H1 (cell line): ENCODE measurements at regions not wholly inside any gene's neighbourhood (a gene's known extent, or its start where the extent isn't known, plus 50 kb on each side); places are given as distances from the start of the nearest gene placed in this dataset.

ENCODE experiments used
- CTCF ChIA-PET: fragments of 300-600 bp; sonication (Branson Sonifier 250); formaldehyde crosslinking; loops from one replicate; lab custom pipeline; 2021; ENCODE audit not compliant: partially characterized antibody; lab: Charles Lee
- POLR2A ChIA-PET: fragments of 300-600 bp; sonication (Branson Sonifier 250); formaldehyde crosslinking; loops from one replicate; lab custom pipeline; 2021; ENCODE audit warnings: inconsistent platforms; ENCODE audit not compliant: partially characterized antibody; lab: Charles Lee
- DNase-seq, 2 experiments: peaks; one replicate each; pipeline versions ENCODE4 v3.0.0 to v3.0.0-alpha.2; 2010 to 2022; ENCODE audit warnings: low spot score in 2 of 2, low read depth in 1 of 2, mixed read lengths in 1 of 2
- FAIRE-seq: peaks from 2 replicates; lab custom pipeline; 2011; peaks lifted over from hg19 to GRCh38; lab: Jason Lieb, UNC
- H2AFZ ChIP-seq: 2 replicates; pipeline ENCODE4 v1.8.1; 2012; ENCODE audit warnings: low read length, inconsistent platforms
- H2AK5ac ChIP-seq: 2 replicates; pipeline ENCODE4 v1.6.1; 2013; ENCODE audit warnings: low read depth, low read length
- H2BK120ac ChIP-seq: replicated peaks from 2 replicates; pipeline ENCODE3; 2013; ENCODE audit warnings: low read depth, low read length, inconsistent platforms
- H2BK12ac ChIP-seq: 2 replicates; pipeline ENCODE4 v1.6.1; 2013; ENCODE audit warnings: low read depth, low read length
- H2BK15ac ChIP-seq: 2 replicates; pipeline ENCODE4 v1.6.1; 2013; ENCODE audit warnings: low read length
- H2BK20ac ChIP-seq: 2 replicates; pipeline ENCODE4 v1.6.1; 2013; ENCODE audit warnings: low read length
- H2BK5ac ChIP-seq: 2 replicates; pipeline ENCODE4 v1.6.1; 2013; ENCODE audit warnings: low read depth, low read length
- H3K14ac ChIP-seq: 2 replicates; pipeline ENCODE4 v1.6.1; 2013; ENCODE audit warnings: inconsistent platforms; ENCODE audit not compliant: insufficient read length
- H3K18ac ChIP-seq: 2 replicates; pipeline ENCODE4 v1.6.1; 2013; ENCODE audit warnings: low read length; ENCODE audit errors: extremely low read depth
- H3K23ac ChIP-seq: 2 replicates; pipeline ENCODE4 v1.6.1; 2013; ENCODE audit warnings: inconsistent platforms; ENCODE audit not compliant: insufficient read length
- H3K23me2 ChIP-seq: 2 replicates; pipeline ENCODE4 v1.6.1; 2013; ENCODE audit warnings: low read depth, low read length
- H3K27ac ChIP-seq: 2 replicates; pipeline ENCODE4 v1.6.1; 2011; ENCODE audit warnings: low read depth, low read length, inconsistent platforms
- H3K27me3 ChIP-seq, 4 experiments: replicated peaks in 1 of 4; 1 replicate in 1 of 4; 2 replicates in 3 of 4; pipeline versions ENCODE4 v1.6.1 to v1.8.1; 2011 to 2013; ENCODE audit warnings: low read length in 3 of 4, mild to moderate bottlenecking in 3 of 4, inconsistent platforms in 2 of 4, mixed read lengths in 2 of 4, moderate library complexity in 1 of 4; ENCODE audit not compliant: control insufficient read depth in 3 of 4, insufficient read depth in 3 of 4; ENCODE audit errors: extremely low read depth in 1 of 4
- H3K36me3 ChIP-seq, 4 experiments: 2 replicates each; pipeline versions ENCODE4 v1.6.1 to v1.8.1; 2011 to 2013; ENCODE audit warnings: mild to moderate bottlenecking in 4 of 4, low read length in 3 of 4, moderate library complexity in 2 of 4, control low read depth in 1 of 4, inconsistent platforms in 1 of 4; ENCODE audit not compliant: insufficient read depth in 4 of 4, control insufficient read depth in 2 of 4
- H3K4ac ChIP-seq: replicated peaks from 2 replicates; pipeline ENCODE3; 2013; ENCODE audit warnings: low read length, low read depth, mixed read lengths, inconsistent platforms; ENCODE audit not compliant: insufficient read length
- H3K4me1 ChIP-seq, 4 experiments: replicated peaks in 1 of 4; 1 replicate in 1 of 4; 2 replicates in 3 of 4; pipeline versions ENCODE4 v1.6.1 to v1.8.1; 2011 to 2013; ENCODE audit warnings: low read length in 3 of 4, inconsistent platforms in 2 of 4, mixed read lengths in 1 of 4; ENCODE audit not compliant: insufficient read depth in 4 of 4, control insufficient read depth in 3 of 4
- H3K4me2 ChIP-seq, 2 experiments: 2 replicates each; pipeline versions ENCODE4 v1.6.1 to v1.8.1; 2011 to 2013; ENCODE audit warnings: low read depth in 2 of 2, low read length in 2 of 2, control low read depth in 1 of 2, inconsistent platforms in 1 of 2, mild to moderate bottlenecking in 1 of 2; ENCODE audit not compliant: insufficient read depth in 1 of 2
- H3K4me3 ChIP-seq, 4 experiments: fragments of 200-600, 300-600 bp in 1 of 4; sonication (generic), shearing (Covaris generic), sonication (Bioruptor Twin) in 1 of 4; 2 replicates each; pipeline versions ENCODE4 v1.5.1 to v1.8.1; 2011 to 2016; ENCODE audit warnings: low read length in 4 of 4, low read depth in 3 of 4, control low read depth in 2 of 4, inconsistent platforms in 2 of 4, mild to moderate bottlenecking in 2 of 4, mixed read lengths in 1 of 4, moderate library complexity in 1 of 4; ENCODE audit not compliant: insufficient read depth in 2 of 4; ENCODE audit errors: extremely low read depth in 1 of 4
- H3K56ac ChIP-seq: replicated peaks from 2 replicates; pipeline ENCODE3; 2013; ENCODE audit warnings: low read depth, mild to moderate bottlenecking, mixed read lengths, low read length, inconsistent platforms; ENCODE audit not compliant: insufficient read length
- H3K79me1 ChIP-seq: 2 replicates; pipeline ENCODE4 v1.6.1; 2013; ENCODE audit warnings: low read depth, low read length, control low read depth
- H3K79me2 ChIP-seq, 2 experiments: 2 replicates each; pipeline versions ENCODE4 v1.6.1 to v1.8.1; 2012 to 2013; ENCODE audit warnings: low read length in 2 of 2, mild to moderate bottlenecking in 2 of 2, inconsistent platforms in 1 of 2; ENCODE audit not compliant: insufficient read depth in 2 of 2, control insufficient read depth in 1 of 2
- H3K9ac ChIP-seq, 4 experiments: replicated peaks in 1 of 4; 1 replicate in 1 of 4; 2 replicates in 3 of 4; pipeline versions ENCODE4 v1.6.1 to v1.8.1; 2011 to 2013; ENCODE audit warnings: low read depth in 3 of 4, low read length in 3 of 4, control low read depth in 2 of 4, mild to moderate bottlenecking in 2 of 4, moderate library complexity in 2 of 4, inconsistent platforms in 1 of 4; ENCODE audit errors: extremely low read depth in 1 of 4
- H3K9me3 ChIP-seq, 2 experiments: 2 replicates each; pipeline versions ENCODE4 v1.6.1 to v1.8.1; 2012 to 2013; ENCODE audit warnings: mild to moderate bottlenecking in 2 of 2, moderate library complexity in 2 of 2, control low read depth in 1 of 2, inconsistent platforms in 1 of 2, low read depth in 1 of 2, low read length in 1 of 2, mixed read lengths in 1 of 2; ENCODE audit not compliant: insufficient read depth in 2 of 2
- H4K20me1 ChIP-seq, 2 experiments: replicated peaks in 1 of 2; 2 replicates each; pipeline versions ENCODE3 to v1.8.1; 2011 to 2013; ENCODE audit warnings: inconsistent platforms in 2 of 2, low read length in 2 of 2, mild to moderate bottlenecking in 1 of 2; ENCODE audit not compliant: insufficient read depth in 2 of 2, control insufficient read depth in 1 of 2
- H4K5ac ChIP-seq: 2 replicates; pipeline ENCODE4 v1.6.1; 2013; ENCODE audit warnings: low read length, low read depth, mixed read lengths, inconsistent platforms; ENCODE audit not compliant: insufficient read length
- H4K8ac ChIP-seq: 2 replicates; pipeline ENCODE4 v1.8.0; 2013; ENCODE audit warnings: mild to moderate bottlenecking, moderate library complexity, low read length, inconsistent platforms; ENCODE audit not compliant: insufficient read depth; ENCODE audit errors: extremely low read depth
- H4K91ac ChIP-seq: replicated peaks from 2 replicates; pipeline ENCODE3; 2013; ENCODE audit warnings: low read length, mixed read lengths, inconsistent platforms; ENCODE audit not compliant: insufficient read length
- BCL11A ChIP-seq, 2 experiments: IDR thresholded peaks; one replicate each; pipeline ENCODE4 v1.6.1; 2011; ENCODE audit warnings: low read depth in 2 of 2, low read length in 2 of 2, mild to moderate bottlenecking in 2 of 2
- CREB1 ChIP-seq: IDR thresholded peaks from 2 replicates; pipeline ENCODE4 v1.6.1; 2012; ENCODE audit warnings: inconsistent platforms
- FOSL1 ChIP-seq: IDR thresholded peaks from 2 replicates; pipeline ENCODE4 v1.6.1; 2011; ENCODE audit warnings: mild to moderate bottlenecking, low read depth, low read length, moderate library complexity; ENCODE audit not compliant: insufficient read depth
- GABPA ChIP-seq: IDR thresholded peaks from 2 replicates; pipeline ENCODE4 v1.6.1; 2011; ENCODE audit warnings: mild to moderate bottlenecking, low read length, moderate library complexity, borderline replicate concordance; ENCODE audit not compliant: insufficient read depth
- HDAC6 ChIP-seq: IDR thresholded peaks from one replicate; pipeline ENCODE4 v1.7.1; 2012; ENCODE audit warnings: low read depth, mild to moderate bottlenecking, inconsistent platforms, low read length, moderate library complexity
- MAFK ChIP-seq: IDR thresholded peaks from 2 replicates; pipeline ENCODE4 v1.6.1; 2012; ENCODE audit warnings: low read depth, mild to moderate bottlenecking, improper control_type of control experiment, low read length
- NANOG ChIP-seq: IDR thresholded peaks from 2 replicates; pipeline ENCODE4 v1.6.1; 2011; ENCODE audit warnings: low read length, low read depth, mild to moderate bottlenecking, inconsistent platforms; ENCODE audit not compliant: insufficient read depth, poor library complexity, severe bottlenecking
- RFX5 ChIP-seq: IDR thresholded peaks from 2 replicates; pipeline ENCODE4 v1.6.1; 2011; ENCODE audit warnings: low read depth, low read length, improper control_type of control experiment, borderline replicate concordance
- RXRA ChIP-seq: IDR thresholded peaks from 2 replicates; pipeline ENCODE4 v1.6.1; 2011; ENCODE audit warnings: low read depth, mild to moderate bottlenecking, low read length, moderate library complexity; ENCODE audit not compliant: insufficient read depth
- SAP30 ChIP-seq: fragments of 300-600 bp; sonication (generic); IDR thresholded peaks from 2 replicates; pipeline ENCODE4 v1.7.1; 2012; ENCODE audit warnings: low read length, moderate library complexity, mild to moderate bottlenecking, inconsistent platforms; ENCODE audit not compliant: insufficient read depth, insufficient replicate concordance
- TBP ChIP-seq: IDR thresholded peaks from 2 replicates; pipeline ENCODE4 v1.6.1; 2011; ENCODE audit warnings: low read depth, low read length, improper control_type of control experiment
- WGBS, 2 experiments: shearing (Covaris generic) in 1 of 2; methylation state at CpG; one replicate each; pipeline versions ENCODE4 v1.1.6 to v1.1.7; 2013 to 2015; ENCODE audit warnings: low lambda C conversion rate in 2 of 2, mixed read lengths in 2 of 2, inconsistent platforms in 1 of 2, low coverage in 1 of 2, missing lambda C conversion rate in 1 of 2; ENCODE audit not compliant: insufficient replicate concordance in 2 of 2, insufficient coverage in 1 of 2, insufficient read length in 1 of 2; ENCODE audit errors: extremely low coverage in 1 of 2, missing lambda C conversion rate in 1 of 2; 5-methylcytosine and 5-hydroxymethylcytosine counted together
- TF ChIP-seq, protein P1 (sequence below): IDR thresholded peaks from 2 replicates; pipeline ENCODE4 v1.6.1; 2011; ENCODE audit warnings: low read length, improper control_type of control experiment

- H3K23ac ChIP-seq: no peak overlapping the region
- H3K9me3 ChIP-seq: no peaks in the 10 kb centered on the region
- DNase-seq (no peak), FAIRE-seq (no peak)
- no peak overlapping the region for H4K8ac ChIP-seq
- CTCF ChIA-PET: no interaction called here
- H2BK20ac ChIP-seq: no peak overlapping the region
- no peaks in the 10 kb centered on the region for H3K4me1 ChIP-seq
- no peak overlapping the region for H3K4me3 ChIP-seq
- H3K14ac ChIP-seq: no peak overlapping the region
- H3K23me2 ChIP-seq: no peaks in the 10 kb centered on the region
- no peaks in the 10 kb centered on the region for H3K79me1 ChIP-seq
- H2BK15ac ChIP-seq: no peak overlapping the region
- no peak overlapping the region for H2AFZ ChIP-seq
- H2AK5ac ChIP-seq: no peak overlapping the region
- POLR2A ChIA-PET: no interaction called here
- H4K91ac ChIP-seq: no peak overlapping the region
- TF ChIP-seq TBP (no peak), GABPA (no peak), RXRA (no peak), MAFK (no peak), RFX5 (no peak), FOSL1 (no peak), NANOG (no peak), HDAC6 (no peak), CREB1 (no peak), BCL11A (IDR thresholded peaks at IDR 0.05; ENCODE audit: low read depth in 2 of 2, low read length in 2 of 2) (no peak), SAP30 (no peak)
- TF ChIP-seq, protein P1, sequence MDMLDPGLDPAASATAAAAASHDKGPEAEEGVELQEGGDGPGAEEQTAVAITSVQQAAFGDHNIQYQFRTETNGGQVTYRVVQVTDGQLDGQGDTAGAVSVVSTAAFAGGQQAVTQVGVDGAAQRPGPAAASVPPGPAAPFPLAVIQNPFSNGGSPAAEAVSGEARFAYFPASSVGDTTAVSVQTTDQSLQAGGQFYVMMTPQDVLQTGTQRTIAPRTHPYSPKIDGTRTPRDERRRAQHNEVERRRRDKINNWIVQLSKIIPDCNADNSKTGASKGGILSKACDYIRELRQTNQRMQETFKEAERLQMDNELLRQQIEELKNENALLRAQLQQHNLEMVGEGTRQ: no peak
- H2BK120ac ChIP-seq: no peak overlapping the region
- H3K56ac ChIP-seq: no peak overlapping the region
- no peak overlapping the region for H3K4ac ChIP-seq
- H3K27me3 ChIP-seq: no peaks in the 10 kb centered on the region
- 84% methylated on average over 3 of the region's 3 CpGs; no CpG with 5 or more reads in 1 of the 2 experiments for WGBS, 2 experiments
- H3K9ac ChIP-seq: no peak overlapping the region
- no peak overlapping the region for H2BK5ac ChIP-seq
- H4K5ac ChIP-seq: no peak overlapping the region
- H3K27ac ChIP-seq: no peak overlapping the region
- peaks cover 0 to 1% of the 10 kb centered on the region in 2 experiments for H4K20me1 ChIP-seq
- no peak overlapping the region for H3K18ac ChIP-seq
- H2BK12ac ChIP-seq: no peak overlapping the region
- H3K36me3 ChIP-seq: no peaks in the 10 kb centered on the region
- H3K79me2 ChIP-seq: no peaks in the 10 kb centered on the region
- H3K4me2 ChIP-seq: no peak overlapping the region
Measured at GRCh38 chr18:64918851-64919250, 770.0 kb upstream of the LINC00305 start.
